ENCODE measurements at regions not wholly inside any gene's neighbourhood (a gene's known extent, or its start where the extent isn't known, plus 50 kb on each side); places are given as distances from the start of the nearest gene placed in this dataset.

GRCh38 chr20:43803276-43803675 is 76.5 kb upstream of the GTSF1L start:
- TF ChIP-seq GATA1 (IDR thresholded peaks at IDR 0.05; ENCODE audit: low read depth, low read length) (no peak), POLR2A (IDR thresholded peaks at IDR 0.05; ENCODE audit: low read length) (no peak)
